22Rv1 (cell line): ENCODE measurements at regions not wholly inside any gene's neighbourhood (a gene's known extent, or its start where the extent isn't known, plus 50 kb on each side); places are given as distances from the start of the nearest gene placed in this dataset.
"Not testable (repeated sequence)": the region's sequence is repeated elsewhere in the genome, so short reads cannot be mapped to it uniquely, and the experiment has no call there.

ENCODE experiments used
- ZFX ChIP-seq: fragments of 450-650 bp; IDR thresholded peaks from 2 replicates; pipeline ENCODE4 v1.6.1; 2017; ENCODE audit warnings: antibody characterized with exemption, borderline replicate concordance
- TF ChIP-seq, protein P1 (sequence below): fragments of 450-650 bp; IDR thresholded peaks from 2 replicates; pipeline ENCODE4 v1.5.1; 2017; ENCODE audit warnings: mild to moderate bottlenecking

GRCh38 chr2:116318551-116318950 is 1495.9 kb upstream of the DDX18 start:
- TF ChIP-seq, protein P1, sequence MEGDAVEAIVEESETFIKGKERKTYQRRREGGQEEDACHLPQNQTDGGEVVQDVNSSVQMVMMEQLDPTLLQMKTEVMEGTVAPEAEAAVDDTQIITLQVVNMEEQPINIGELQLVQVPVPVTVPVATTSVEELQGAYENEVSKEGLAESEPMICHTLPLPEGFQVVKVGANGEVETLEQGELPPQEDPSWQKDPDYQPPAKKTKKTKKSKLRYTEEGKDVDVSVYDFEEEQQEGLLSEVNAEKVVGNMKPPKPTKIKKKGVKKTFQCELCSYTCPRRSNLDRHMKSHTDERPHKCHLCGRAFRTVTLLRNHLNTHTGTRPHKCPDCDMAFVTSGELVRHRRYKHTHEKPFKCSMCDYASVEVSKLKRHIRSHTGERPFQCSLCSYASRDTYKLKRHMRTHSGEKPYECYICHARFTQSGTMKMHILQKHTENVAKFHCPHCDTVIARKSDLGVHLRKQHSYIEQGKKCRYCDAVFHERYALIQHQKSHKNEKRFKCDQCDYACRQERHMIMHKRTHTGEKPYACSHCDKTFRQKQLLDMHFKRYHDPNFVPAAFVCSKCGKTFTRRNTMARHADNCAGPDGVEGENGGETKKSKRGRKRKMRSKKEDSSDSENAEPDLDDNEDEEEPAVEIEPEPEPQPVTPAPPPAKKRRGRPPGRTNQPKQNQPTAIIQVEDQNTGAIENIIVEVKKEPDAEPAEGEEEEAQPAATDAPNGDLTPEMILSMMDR: not testable (repeated sequence)
- not testable (repeated sequence) for TF ChIP-seq ZFX
